NCI-H2196 (cell line): ENCODE measurements at regions not wholly inside any gene's neighbourhood (a gene's known extent, or its start where the extent isn't known, plus 50 kb on each side); places are given as distances from the start of the nearest gene placed in this dataset.

ENCODE experiments used
- DNase-seq: peaks from one replicate; lab custom pipeline; 2025; ENCODE audit not compliant: unreplicated experiment; lab: John Stamatoyannopoulos, UW

DNA sequence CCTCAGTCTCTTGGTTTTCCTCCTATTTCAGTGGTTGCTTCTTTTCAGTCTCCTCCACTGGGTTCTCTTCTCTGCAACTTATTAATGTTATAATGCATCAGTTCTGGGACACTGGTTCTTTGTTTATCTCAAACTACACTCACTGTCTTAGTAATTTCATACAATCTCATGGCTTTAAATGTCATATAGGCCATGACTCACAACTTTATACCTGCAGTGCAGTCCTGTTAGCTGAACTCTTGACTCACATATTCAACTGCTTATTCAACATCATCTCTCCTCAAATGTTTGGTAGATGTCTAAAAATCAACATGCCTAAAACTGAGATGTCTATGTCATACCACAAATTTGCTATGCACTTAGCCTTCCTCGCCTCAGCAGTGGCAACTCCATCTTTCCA, 101.2 kb upstream of the PALS2 start:
- no peak for DNase-seq

DNA sequence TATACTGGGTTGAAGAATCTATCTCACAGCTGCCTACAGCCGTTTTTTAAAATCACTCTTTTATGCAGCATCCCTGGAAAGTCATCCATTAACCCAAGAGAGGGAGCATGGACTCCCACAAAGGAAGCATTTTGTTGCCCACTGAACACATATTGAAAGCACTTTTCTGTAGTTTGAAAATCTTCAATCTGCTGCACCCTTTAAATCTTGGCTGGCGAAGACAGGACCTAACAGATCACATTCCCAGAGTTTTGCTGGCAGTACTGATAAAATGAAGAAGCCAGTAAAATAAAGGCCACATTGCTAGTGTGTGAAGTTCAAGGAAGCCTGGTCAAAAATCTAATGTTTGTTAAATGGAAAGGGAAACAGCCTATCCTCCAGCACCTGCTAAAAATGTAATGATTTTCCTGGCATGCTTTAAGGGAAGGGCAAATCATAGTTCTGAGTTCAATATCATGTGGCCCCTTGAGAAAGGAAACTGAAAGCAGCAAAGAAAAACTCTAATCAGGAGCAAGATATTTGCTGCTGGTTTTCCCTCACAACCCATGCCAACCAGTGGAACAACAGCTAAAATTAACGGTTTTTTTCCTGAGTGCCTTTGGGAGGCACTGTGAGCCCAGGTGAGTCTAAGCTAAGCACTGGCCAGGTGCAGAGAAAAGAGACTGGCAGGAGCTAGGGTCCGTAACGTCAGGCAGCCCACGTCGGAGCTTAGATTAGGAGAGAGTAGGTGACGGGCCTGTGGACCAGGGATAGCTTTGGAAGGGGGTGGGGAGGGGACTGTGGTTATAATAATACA, 97.9 kb upstream of the PALS2 start:
- DNase-seq = no peak

DNA sequence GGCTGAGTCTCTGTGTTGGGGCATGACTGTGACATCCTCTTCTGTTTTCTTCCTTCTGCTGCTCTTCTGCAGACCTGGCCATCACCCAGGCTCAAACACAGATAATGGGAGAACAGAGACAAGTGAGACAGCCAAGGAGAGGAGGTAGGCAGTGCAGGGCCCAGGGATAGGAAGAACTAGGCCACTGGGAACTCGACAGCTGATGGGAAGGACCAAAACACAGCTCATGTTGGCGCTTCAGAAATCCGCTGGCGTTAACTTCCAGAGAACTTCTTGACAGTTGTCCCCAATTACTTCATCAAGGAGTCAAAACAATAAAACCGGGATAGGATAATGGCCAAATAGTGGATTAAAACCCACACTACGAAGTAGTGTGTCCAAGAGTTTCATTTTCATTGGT, 97.0 kb upstream of the PALS2 start:
- DNase-seq = no peak

DNA sequence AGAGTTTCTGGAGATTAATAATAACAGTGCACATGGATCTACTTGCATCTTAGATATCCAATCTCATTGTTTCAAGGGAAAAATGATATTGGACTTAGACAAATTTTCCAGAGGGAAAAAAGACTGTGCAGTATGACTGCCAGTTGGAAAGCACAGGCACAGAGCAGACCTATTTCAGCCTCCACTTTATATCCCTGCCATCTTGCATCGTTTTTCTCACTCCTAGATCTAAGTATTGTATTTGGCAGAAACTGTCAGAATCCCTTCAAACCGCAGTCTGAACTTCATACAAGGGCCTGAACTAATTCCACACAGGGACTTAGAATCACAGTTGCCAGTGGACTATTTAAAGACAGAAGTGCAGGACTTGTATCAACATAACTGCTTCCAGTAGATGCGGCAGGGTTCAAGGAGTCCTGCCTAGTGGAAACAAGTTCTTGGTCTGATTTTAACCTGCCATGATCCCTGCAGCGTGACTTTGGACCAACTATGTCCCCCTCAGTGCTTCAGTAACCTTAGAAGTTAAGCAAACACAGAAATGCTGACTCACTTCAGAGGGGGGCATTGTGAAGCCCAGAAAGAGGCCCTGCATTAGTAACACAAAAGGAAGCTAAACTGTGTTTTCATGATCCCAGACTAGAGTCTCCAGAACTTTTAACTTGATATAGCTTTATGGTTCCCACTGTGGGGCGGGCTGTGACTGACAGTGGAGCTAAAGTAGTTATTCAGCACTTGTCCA, 95.7 kb upstream of the PALS2 start:
- DNase-seq = no peak

DNA sequence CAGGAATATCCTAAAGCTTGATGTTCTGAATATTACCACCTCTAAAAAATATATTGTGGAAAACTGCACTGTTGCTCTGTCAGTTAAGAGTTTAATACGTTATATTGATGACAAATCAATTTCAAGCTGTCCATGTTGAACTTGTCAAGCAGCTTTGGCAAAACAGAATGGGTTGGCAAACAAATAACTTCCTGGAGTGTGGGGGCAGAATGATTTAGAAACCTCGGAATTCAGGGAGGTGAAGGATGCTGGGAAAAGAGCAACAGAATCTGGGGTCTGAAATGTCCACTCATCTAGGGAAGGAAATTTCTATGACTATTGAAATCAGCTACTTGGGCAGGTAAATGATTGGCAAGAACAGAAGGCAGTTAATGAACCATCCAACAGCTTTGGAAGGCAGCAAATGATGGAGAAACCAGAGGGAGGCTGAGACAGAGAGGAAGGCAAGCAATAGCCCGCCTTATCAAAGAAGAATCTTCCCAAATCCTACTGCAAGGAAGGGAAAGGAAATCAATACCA, 95.1 kb upstream of the PALS2 start:
- no peak for DNase-seq

DNA sequence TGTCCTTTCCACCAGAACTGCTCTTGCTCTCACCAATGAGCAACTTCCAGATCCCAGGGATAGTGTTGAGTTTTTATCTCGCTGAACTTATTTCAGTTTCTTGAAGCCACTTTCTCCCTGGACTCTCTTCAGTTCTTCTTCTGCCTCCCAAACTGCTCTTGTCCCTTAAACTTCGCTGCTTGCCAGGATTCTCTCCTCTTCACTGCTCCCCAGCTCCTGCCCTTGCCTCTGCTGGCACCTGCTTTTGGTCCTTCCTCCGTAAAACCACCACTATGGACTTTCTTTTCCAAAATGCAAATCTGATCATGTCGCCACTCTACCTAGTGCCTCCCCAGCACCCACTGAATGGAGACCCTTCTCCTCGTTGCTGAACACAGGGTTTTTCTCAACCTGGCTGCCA, 92.8 kb upstream of the PALS2 start:
- no peak for DNase-seq

DNA sequence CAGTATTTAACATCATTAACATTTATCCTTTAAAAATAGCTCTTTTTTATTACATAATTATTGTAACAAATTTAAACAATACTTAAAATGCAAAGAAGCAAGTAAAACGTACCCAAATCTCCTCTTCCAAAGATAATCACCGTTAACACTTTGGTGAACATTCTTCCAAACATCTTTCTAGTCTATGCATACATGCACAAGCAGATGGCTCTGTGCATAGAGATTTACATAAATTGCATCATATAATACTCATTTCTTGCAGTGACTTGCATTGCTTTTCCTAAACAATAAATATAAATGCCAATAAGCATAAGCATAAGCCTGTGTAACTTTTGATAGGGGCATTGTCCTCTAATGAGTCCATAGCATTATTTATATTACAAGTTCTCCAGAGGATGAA, 89.4 kb upstream of the PALS2 start:
- DNase-seq = no peak

DNA sequence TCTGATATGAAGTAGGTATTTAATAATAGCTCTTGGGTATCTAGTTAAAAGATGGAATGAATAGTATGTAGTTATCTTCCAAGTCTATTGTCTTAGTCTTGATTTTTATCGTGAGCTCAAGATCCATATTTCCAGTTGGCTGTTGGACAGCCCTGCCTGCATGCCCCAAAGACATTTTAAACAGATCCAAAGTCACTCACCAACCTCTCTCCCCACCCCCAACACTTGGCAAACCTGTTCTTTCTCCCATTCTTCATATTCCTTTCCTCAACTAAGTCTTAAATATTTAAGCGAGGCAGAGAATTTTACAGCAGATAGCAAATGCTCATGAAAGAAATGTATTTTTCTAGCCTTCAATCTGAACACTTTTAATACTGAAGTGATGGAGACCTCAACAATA, 80.7 kb upstream of the PALS2 start:
- DNase-seq = no peak

DNA sequence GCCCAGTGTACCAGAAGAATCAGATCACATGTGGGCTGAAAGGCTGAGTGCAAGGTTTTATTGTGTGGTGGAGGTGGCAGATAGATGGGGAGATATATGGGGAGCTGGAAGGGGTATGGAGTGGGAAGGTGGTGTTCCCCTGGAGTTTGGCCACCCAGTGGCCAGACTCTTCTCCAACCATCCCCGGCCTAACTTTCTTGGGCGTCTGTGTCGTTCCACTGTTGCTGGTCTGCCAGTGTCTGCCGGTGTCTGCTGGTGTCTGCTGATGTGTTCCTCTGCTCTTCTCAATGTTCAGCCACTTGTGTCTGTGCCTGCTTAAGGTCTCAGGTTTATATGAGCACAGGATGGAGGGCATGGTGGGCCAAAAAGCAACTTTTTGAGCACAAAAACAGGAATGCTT, 78.4 kb upstream of the PALS2 start:
- no peak for DNase-seq

DNA sequence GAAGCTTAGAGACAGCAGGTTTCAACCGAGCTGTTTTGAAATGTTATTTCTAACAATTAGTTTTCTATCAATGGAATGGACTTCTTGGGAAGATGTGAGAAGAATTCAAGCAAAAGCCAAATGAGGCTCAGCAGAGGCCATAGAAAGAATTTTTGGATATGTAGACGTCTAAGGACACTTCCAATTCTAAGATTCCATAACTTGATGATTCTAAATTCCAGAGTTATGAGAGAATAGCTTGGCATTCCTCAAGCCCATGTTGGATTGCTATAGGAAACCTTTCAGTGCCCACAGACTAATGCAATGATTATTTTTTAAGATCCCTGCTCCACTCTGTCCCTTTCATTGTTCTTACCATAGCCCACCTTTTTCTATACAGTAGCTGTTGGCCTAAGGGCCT, 77.2 kb upstream of the PALS2 start:
- DNase-seq = no peak

DNA sequence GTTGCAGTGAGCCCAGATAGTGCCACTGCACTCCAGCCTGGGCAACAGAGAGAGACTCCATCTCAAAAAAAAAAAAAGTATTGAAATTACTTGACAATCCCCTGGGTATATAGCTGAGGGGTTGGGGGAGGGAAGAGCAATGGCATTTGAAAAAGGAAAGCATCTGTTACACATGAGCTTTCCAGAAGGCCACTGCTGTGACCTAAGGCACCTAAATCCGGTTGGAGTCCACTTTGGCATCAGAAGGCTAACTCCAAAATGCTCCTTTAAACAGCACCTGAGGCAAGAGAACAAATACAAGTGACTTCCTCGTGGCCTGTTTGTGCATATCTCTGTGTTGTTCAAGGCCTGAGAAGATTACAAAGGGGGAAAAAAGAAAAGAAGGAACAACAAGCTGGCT, 74.8 kb upstream of the PALS2 start:
- DNase-seq = no peak

DNA sequence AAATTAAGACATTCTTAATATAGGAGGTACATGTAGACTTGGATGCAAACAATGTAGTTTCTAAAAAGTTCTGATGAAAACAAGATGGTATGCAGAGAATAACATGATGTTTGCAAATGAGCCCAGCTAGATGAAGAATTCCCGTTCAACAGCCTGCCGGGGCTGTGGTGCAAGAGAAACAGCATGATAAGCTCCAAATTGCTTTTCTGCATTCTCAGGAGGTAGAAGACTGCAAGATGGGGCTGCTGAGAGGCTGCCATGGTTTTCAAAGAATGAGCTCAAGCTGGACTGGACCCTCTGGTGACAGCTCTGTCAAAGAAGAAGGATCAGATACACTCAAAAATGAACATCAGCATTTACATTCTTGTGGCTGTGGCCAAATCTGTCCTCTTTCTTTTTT, 73.4 kb upstream of the PALS2 start:
- no peak for DNase-seq

DNA sequence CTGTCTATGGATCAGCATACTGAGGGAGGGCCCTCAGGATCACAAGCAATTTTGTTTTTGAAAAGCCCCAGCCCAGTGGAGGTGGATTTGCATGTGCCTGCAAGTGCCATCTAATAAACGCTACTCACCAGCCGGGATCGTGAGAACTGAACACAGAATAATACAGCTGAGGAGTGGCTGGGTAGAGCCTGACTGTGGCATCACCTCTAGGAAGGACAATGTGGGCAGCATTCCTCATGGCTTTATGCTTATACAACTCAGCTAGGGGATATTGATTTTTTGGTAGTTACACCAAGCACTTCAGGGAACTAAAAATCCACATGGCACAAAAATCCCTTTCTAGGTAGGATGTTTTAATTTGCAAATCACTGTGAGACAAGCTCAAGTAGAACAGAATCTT, 72.7 kb upstream of the PALS2 start:
- no peak for DNase-seq

DNA sequence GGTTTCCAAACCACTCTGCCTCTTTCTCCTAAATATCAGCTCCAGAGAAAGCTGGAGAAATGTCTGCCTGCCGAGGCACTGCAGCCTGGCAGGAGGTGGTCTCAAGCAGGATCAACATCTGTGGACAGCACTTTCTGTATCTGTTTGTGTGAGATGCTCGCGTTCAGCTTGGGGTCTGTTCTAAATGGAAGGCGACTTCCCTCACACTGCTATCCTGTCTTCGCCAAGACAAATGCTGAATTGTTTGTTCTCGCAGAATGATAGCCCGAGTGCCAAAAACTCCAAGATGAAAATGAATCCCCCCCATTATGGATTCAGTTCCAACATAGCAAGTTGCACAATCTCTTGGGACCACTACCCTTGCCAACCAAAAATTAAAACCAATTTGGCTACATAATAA, 72.2 kb upstream of the PALS2 start:
- DNase-seq = no peak

DNA sequence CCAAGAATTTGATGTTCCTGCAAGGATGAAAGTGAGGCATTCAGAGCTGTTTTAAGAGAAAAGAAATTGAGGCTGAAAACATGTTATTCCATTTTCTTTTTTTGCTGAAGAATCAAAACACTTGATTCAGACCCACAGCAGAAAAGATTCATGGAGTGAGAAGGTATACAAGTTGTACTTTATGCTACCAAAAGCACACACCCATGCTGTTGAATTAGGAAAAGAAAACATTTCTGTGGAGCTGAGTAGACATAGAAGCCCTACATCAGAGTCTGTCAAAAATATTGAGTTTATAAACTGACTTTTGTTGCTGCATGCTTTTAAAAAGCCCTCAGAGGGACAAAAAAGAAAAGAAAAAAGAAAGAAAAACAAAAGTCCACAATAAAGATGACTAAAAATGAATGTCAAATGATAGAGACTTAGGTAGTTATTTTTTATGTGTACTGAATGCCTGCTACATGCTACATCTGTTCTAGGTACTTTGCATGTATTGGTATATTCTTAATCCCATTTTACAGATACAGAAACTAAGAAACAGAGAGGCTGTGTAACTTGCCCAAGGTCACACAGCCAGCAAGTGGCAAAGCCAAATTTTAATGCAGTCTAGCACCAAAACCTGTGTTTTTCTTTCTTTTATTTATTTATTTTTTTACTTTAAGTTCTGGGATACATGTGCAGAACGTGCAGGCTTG, 71.7 kb upstream of the PALS2 start:
- DNase-seq = no peak

DNA sequence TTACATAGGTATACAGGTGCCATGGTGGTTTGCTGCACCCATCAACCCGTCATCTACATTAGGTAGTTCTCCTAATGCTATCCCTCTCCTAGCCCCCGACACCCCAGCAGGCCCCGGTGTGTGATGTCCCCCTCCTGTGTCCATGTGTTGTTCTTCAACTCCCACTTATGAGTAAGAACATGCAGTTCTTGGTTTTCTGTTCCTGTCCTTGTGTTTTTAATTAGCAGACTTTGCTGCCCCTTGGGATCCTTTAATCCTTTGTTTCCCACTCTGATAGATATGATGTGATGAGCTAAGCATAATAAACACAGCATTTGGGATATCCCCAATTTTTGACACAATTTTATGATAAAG, 71.1 kb upstream of the PALS2 start:
- no peak for DNase-seq

DNA sequence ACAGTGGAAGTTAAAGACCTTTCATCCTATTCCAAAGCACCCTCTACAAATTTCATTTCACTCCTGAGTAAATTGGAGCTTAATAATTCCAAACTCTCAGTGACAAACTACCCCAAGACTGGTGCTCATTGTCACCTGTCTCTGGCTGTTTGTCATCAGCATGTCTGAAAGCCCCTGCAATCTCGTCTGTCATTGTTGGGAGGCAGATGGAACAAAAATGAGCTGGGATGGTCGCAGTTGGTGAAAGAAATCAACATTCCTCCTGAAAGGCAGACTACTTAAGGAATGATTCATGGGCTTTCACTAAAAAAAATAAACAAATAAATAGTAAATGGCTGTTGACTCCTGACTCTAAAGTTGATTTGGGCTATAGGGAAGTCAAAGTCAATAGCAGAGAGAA, 69.7 kb upstream of the PALS2 start:
- DNase-seq = no peak

DNA sequence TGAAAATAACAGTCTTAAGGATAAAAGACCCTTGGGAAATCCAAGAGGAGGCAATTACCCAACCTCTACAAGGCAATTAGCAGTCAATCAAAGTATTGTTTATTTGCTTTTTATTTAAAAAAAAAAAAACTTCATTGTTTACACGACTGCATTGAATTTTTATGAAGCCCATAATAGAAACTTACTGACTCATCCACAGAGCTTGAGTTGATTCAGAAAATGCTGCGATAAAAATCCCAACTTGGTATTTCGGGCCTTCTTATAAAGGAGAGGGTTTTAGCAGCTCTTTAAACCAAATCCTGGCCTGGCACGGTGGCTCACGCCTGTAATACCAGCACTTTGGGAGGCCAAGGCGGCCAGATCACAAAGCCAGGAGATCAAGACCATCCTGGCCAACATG, 69.2 kb upstream of the PALS2 start:
- DNase-seq = no peak

DNA sequence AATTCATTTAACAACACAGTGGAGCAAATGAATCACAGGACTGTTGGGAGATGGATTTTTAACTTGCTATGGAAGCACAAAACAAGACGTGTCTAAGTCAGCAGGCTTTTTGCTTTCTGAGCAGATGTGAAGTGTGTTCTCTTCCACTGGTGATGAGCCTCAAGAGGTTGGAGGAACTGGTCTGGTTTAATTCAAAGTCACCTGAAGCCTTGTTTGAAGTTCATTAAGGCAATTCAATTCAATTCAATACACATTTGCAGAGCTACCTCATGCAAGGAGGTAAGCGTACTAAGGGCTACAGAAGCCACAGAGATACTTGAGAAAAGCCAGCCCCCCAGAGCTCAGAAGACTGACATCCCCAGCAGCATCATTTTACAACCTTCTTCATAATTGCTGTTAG, 68.4 kb upstream of the PALS2 start:
- no peak for DNase-seq

DNA sequence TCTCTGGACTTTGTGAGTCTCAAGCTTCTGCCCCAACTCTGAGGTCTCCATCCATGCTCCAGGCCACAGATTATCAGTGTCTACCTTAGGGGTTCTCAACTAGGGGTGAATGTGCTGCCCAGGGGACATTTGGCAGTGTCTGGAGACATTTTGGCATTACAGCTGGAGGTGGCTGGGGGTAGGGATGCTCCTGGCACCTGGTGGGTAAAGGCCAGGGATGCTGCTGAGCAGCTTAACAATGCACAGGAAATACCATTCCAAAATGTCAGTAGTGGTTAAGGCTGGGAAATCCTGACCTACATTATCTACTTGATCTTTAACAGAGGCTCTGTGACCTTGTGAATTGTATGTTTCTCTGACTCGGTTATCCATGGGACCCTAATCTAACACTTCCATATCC, 67.3 kb upstream of the PALS2 start:
- DNase-seq = no peak

DNA sequence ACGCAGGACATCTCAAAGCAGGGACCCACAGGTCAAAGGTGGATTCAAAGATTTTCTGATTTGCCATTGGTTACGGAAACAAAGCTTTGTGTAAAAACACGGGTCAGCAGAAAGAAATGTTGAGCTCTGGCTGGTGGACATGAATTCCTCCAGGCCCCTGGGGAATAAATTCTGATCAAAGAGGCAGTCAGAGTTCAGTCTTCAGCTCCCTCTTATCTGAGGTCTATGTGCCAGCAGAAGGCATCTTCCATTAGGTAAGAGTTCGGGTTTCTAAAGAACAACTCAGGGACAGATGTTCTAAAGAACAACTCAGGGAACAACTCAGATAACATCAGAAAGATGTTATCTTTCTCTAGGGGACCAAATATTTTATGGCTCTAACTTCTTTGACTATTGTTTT, 64.9 kb upstream of the PALS2 start:
- DNase-seq = no peak

DNA sequence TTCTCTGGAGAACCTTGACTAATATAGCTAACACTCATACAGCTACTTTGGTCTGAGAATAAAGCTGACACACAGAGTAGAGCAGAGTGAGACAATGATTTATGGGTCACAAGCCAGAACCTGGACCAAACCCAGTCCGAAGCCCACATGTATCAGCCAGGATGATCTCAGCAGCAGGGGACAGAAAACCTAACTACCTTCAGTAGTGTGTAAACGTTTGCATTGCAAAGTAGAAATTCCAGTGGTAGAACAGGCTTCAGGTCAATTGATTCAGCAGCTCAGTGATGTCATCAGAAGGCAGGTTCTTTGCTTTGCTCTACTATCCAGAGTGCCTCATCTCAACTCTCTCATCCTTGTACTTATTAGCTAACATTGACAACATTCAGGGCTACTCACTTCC, 62.5 kb upstream of the PALS2 start:
- DNase-seq = no peak
